HepG2 (cell line): ENCODE measurements at regions not wholly inside any gene's neighbourhood (a gene's known extent, or its start where the extent isn't known, plus 50 kb on each side); places are given as distances from the start of the nearest gene placed in this dataset.

Source experiments
- AGO2 ChIP-seq: fragments of 200-400 bp; formaldehyde crosslinking; optimal IDR thresholded peaks from 2 replicates; pipeline ENCODE3; 2017; ENCODE audit warnings: mild to moderate bottlenecking, low read depth, low read length, moderate library complexity
- ELF4 ChIP-seq: sonication (generic); formaldehyde crosslinking; IDR thresholded peaks from 2 replicates; pipeline ENCODE4 v1.5.0; 2020; ENCODE audit warnings: missing genetic modification reagents, mild to moderate bottlenecking, moderate library complexity, borderline replicate concordance
- FOXK1 ChIP-seq: sonication (generic); formaldehyde crosslinking; IDR thresholded peaks from 2 replicates; pipeline ENCODE4 v1.4.0; 2020; ENCODE audit warnings: low read depth, missing genetic modification reagents, borderline replicate concordance
- HDAC6 ChIP-seq: fragments of 200-600 bp; sonication (generic); IDR thresholded peaks from 2 replicates; pipeline ENCODE4 v1.7.0; 2017; ENCODE audit warnings: mild to moderate bottlenecking, antibody characterized with exemption, low read length, low read depth
- KLF16 ChIP-seq, 2 experiments: sonication (generic) in 1 of 2; formaldehyde crosslinking in 1 of 2; IDR thresholded peaks; 2 replicates each; pipeline versions ENCODE4 v1.6.1 to v1.8.0; 2016 to 2023; ENCODE audit warnings: missing genetic modification reagents in 2 of 2, missing compliant biosample characterization in 1 of 2
- MED13 ChIP-seq: sonication (generic); formaldehyde crosslinking; IDR thresholded peaks from 2 replicates; pipeline ENCODE4 v1.5.0; 2020; ENCODE audit warnings: missing genetic modification reagents
- MEIS1 ChIP-seq: sonication (generic); formaldehyde crosslinking; IDR thresholded peaks from 2 replicates; pipeline ENCODE4 v1.9.0; 2021; ENCODE audit warnings: mild to moderate bottlenecking, missing genetic modification reagents, moderate library complexity, borderline replicate concordance
- MYC ChIP-seq: sonication (generic); formaldehyde crosslinking; IDR thresholded peaks from 2 replicates; pipeline ENCODE4 v1.9.0; 2021; ENCODE audit warnings: missing genetic modification reagents, borderline replicate concordance
- PAXIP1 ChIP-seq: sonication (generic); formaldehyde crosslinking; conservative IDR thresholded peaks from 2 replicates; pipeline ENCODE4 v1.4.0; 2020; ENCODE audit warnings: mild to moderate bottlenecking, missing genetic modification reagents, moderate library complexity
- POLR2AphosphoS5 ChIP-seq: IDR thresholded peaks from 2 replicates; pipeline ENCODE4 v1.6.1; 2012; ENCODE audit warnings: low read depth, low read length
- RBFOX2 ChIP-seq: fragments of 200-400 bp; formaldehyde crosslinking; IDR thresholded peaks from 2 replicates; pipeline ENCODE4 v1.6.1; 2017; ENCODE audit warnings: low read depth, mild to moderate bottlenecking, low read length
- SKI ChIP-seq: fragments of 450-650 bp; IDR thresholded peaks from one replicate; pipeline ENCODE4 v1.6.1; 2018; ENCODE audit warnings: mild to moderate bottlenecking; ENCODE audit not compliant: partially characterized antibody
- ZBTB37 ChIP-seq: sonication (generic); formaldehyde crosslinking; IDR thresholded peaks from 2 replicates; pipeline ENCODE4 v1.4.0; 2020; ENCODE audit warnings: mild to moderate bottlenecking, missing genetic modification reagents
- ZFP91 ChIP-seq: sonication (generic); formaldehyde crosslinking; IDR thresholded peaks from 2 replicates; pipeline ENCODE4 v1.9.0; 2022; ENCODE audit warnings: missing genetic modification reagents, mild to moderate bottlenecking, borderline replicate concordance
- ZFX ChIP-seq: sonication (generic); formaldehyde crosslinking; IDR thresholded peaks from 2 replicates; pipeline ENCODE4 v1.4.0; 2020; ENCODE audit warnings: mild to moderate bottlenecking, low read depth, missing genetic modification reagents, moderate library complexity
- ZNF225 ChIP-seq: sonication (generic); formaldehyde crosslinking; IDR thresholded peaks from 2 replicates; pipeline ENCODE4 v1.4.0; 2020; ENCODE audit warnings: mild to moderate bottlenecking, missing genetic modification reagents
- ZNF251 ChIP-seq: sonication (generic); formaldehyde crosslinking; IDR thresholded peaks from 2 replicates; pipeline ENCODE4 v1.9.0; 2021; ENCODE audit warnings: mild to moderate bottlenecking, missing genetic modification reagents
- ZNF501 ChIP-seq: sonication (generic); formaldehyde crosslinking; IDR thresholded peaks from 2 replicates; pipeline ENCODE4 v1.5.1; 2020; ENCODE audit warnings: mild to moderate bottlenecking, moderate library complexity, missing genetic modification reagents
- ZNF652 ChIP-seq: IDR thresholded peaks from 2 replicates; pipeline ENCODE4 v1.6.1; 2016; ENCODE audit warnings: low read depth, borderline replicate concordance
- ZNF800 ChIP-seq: sonication (generic); formaldehyde crosslinking; IDR thresholded peaks from 2 replicates; pipeline ENCODE4 v1.4.0; 2020; ENCODE audit warnings: missing genetic modification reagents
- ZUFSP ChIP-seq: sonication (generic); formaldehyde crosslinking; IDR thresholded peaks from 2 replicates; pipeline ENCODE4 v1.9.0; 2021; ENCODE audit warnings: missing genetic modification reagents, mild to moderate bottlenecking, borderline replicate concordance

GRCh38 chr14:89618330-89618708 is 201.3 kb upstream of the FOXN3 start (continued):
- TF ChIP-seq ZBTB37 (CRISPR knock-in tag), result no peak
- no peak for TF ChIP-seq ELF4
- TF ChIP-seq AGO2, result no peak
- no peak for TF ChIP-seq RBFOX2
- no peak for TF ChIP-seq PAXIP1 (CRISPR knock-in tag)
- no peak for TF ChIP-seq ZNF800
- no peak for TF ChIP-seq ZFP91 (CRISPR knock-in tag)
- no peak for TF ChIP-seq FOXK1 (CRISPR knock-in tag)
- no peak for TF ChIP-seq ZFX (CRISPR knock-in tag)
- TF ChIP-seq ZUFSP (CRISPR knock-in tag), result no peak
- TF ChIP-seq HDAC6, result no peak
- TF ChIP-seq ZNF251 (CRISPR knock-in tag), result no peak
- TF ChIP-seq MED13 (CRISPR knock-in tag), result no peak
- TF ChIP-seq MEIS1 (CRISPR knock-in tag), result no peak
- no peak for TF ChIP-seq KLF16 (CRISPR knock-in tag; IDR thresholded peaks at IDR 0.05)
- no peak for TF ChIP-seq ZNF501 (CRISPR knock-in tag)
- no peak for TF ChIP-seq SKI
- TF ChIP-seq ZNF225, result no peak
- no peak for TF ChIP-seq MYC
- TF ChIP-seq ZNF652 (CRISPR knock-in tag), result peak; percentile 78
- no peak for TF ChIP-seq POLR2AphosphoS5
